Memory B cell (primary cell): ENCODE measurements at regions not wholly inside any gene's neighbourhood (a gene's known extent, or its start where the extent isn't known, plus 50 kb on each side); places are given as distances from the start of the nearest gene placed in this dataset.
A peak's percentile ranks its signal among the peaks of the same experiment; 100 is the strongest.
"Not testable (repeated sequence)": the region's sequence is repeated elsewhere in the genome, so short reads cannot be mapped to it uniquely, and the experiment has no call there.

Experiments
- ATAC-seq: fragments of 150-1000 bp; cut with Tn5 transposase; 2 replicates; pipeline ENCODE4 v1.10.0; 2021; ENCODE audit warnings: low read depth, mild to moderate bottlenecking, moderate library complexity
- DNase-seq, 2 donors: peaks; one replicate each; pipeline ENCODE4 v3.0.0; 2022; ENCODE audit warnings: low spot score in 2 of 2
- H3K27ac Mint-ChIP-seq: one replicate; pipeline ENCODE4 v1.8.0; 2022; ENCODE audit warnings: mild to moderate bottlenecking, moderate library complexity, mixed read lengths
- H3K27me3 Mint-ChIP-seq: one replicate; pipeline ENCODE4 v1.8.0; 2022; ENCODE audit warnings: mixed read lengths
- H3K36me3 Mint-ChIP-seq: one replicate; pipeline ENCODE4 v1.8.0; 2022; ENCODE audit warnings: mild to moderate bottlenecking, mixed read lengths
- H3K4me1 Mint-ChIP-seq: one replicate; pipeline ENCODE4 v1.8.0; 2022; ENCODE audit warnings: mixed read lengths
- H3K4me3 Mint-ChIP-seq: one replicate; pipeline ENCODE4 v1.8.0; 2022; ENCODE audit warnings: mild to moderate bottlenecking, moderate library complexity, mixed read lengths
- H3K9me3 Mint-ChIP-seq: one replicate; pipeline ENCODE4 v1.8.0; 2022; ENCODE audit warnings: mixed read lengths

- ATAC-seq (peak; percentile 92), DNase-seq (peak in 1 of 2 donors; percentile 40)
- H3K27me3 Mint-ChIP-seq, H3K4me3 Mint-ChIP-seq, H3K27ac Mint-ChIP-seq, H3K36me3 Mint-ChIP-seq, H3K9me3 Mint-ChIP-seq: not testable (repeated sequence)
- peaks cover 13% of the 10 kb centered on the region for H3K4me1 Mint-ChIP-seq
Measured at GRCh38 chr14:105981517-105982302, 455.3 kb downstream of the TMEM121 start.

GRCh38 chr14:105982664-105983063, 456.3 kb downstream of the TMEM121 start:
- peaks cover 17% of the 10 kb centered on the region for H3K4me1 Mint-ChIP-seq
- ATAC-seq: no peak
- no peaks in the 10 kb centered on the region for H3K9me3 Mint-ChIP-seq
- H3K27me3 Mint-ChIP-seq: no peaks in the 10 kb centered on the region
- DNase-seq: no peak
- no peak overlapping the region for H3K27ac Mint-ChIP-seq
- H3K4me3 Mint-ChIP-seq: no peak overlapping the region
- no peaks in the 10 kb centered on the region for H3K36me3 Mint-ChIP-seq

DNA sequence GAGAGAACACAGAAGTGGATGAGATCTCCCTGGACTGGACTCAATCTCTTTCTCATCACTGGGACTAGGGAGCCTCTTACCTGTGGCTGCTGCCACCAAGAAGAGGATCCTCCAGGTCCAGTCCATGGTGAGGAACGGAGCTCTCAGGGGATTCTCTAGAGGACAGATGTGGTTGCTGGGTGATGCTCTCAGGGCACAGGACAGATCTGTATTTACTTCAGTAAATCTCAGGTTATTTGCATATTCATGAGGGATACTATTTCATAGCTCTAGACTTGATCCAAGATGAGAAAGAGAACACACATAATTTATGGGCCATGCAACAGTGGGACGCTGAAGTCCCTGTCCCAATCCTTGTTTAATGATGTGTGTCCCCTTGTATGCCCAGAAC, 460.5 kb downstream of the TMEM121 start:
- no peaks in the 10 kb centered on the region for H3K9me3 Mint-ChIP-seq
- peak overlapping the region; percentile 41 for H3K27ac Mint-ChIP-seq
- no peak overlapping the region for H3K4me3 Mint-ChIP-seq
- no peaks in the 10 kb centered on the region for H3K36me3 Mint-ChIP-seq
- H3K4me1 Mint-ChIP-seq: peaks cover 10% of the 10 kb centered on the region
- no peaks in the 10 kb centered on the region for H3K27me3 Mint-ChIP-seq
- DNase-seq (no peak), ATAC-seq (peak; percentile 77)

- H3K4me3 Mint-ChIP-seq: no peak overlapping the region
- H3K27ac Mint-ChIP-seq: peak overlapping the region; percentile 41
- H3K36me3 Mint-ChIP-seq: no peaks in the 10 kb centered on the region
- H3K9me3 Mint-ChIP-seq: no peaks in the 10 kb centered on the region
- ATAC-seq (no peak), DNase-seq (no peak)
- H3K4me1 Mint-ChIP-seq: peaks cover 10% of the 10 kb centered on the region
- no peaks in the 10 kb centered on the region for H3K27me3 Mint-ChIP-seq
Measured at GRCh38 chr14:105987563-105987962, 461.2 kb downstream of the TMEM121 start.

- no peaks in the 10 kb centered on the region for H3K9me3 Mint-ChIP-seq
- H3K36me3 Mint-ChIP-seq: no peaks in the 10 kb centered on the region
- DNase-seq: no peak
- H3K27ac Mint-ChIP-seq: no peak overlapping the region
- H3K4me1 Mint-ChIP-seq: peaks cover 10% of the 10 kb centered on the region
- no peak for ATAC-seq
- no peak overlapping the region for H3K4me3 Mint-ChIP-seq
- H3K27me3 Mint-ChIP-seq: no peaks in the 10 kb centered on the region
Measured at GRCh38 chr14:105989566-105990302, 463.4 kb downstream of the TMEM121 start.

GRCh38 chr14:105991677-105992076, 465.3 kb downstream of the TMEM121 start:
- DNase-seq, H3K27ac Mint-ChIP-seq, H3K9me3 Mint-ChIP-seq, ATAC-seq, H3K4me1 Mint-ChIP-seq, H3K36me3 Mint-ChIP-seq, H3K27me3 Mint-ChIP-seq, H3K4me3 Mint-ChIP-seq: not testable (repeated sequence)

DNA sequence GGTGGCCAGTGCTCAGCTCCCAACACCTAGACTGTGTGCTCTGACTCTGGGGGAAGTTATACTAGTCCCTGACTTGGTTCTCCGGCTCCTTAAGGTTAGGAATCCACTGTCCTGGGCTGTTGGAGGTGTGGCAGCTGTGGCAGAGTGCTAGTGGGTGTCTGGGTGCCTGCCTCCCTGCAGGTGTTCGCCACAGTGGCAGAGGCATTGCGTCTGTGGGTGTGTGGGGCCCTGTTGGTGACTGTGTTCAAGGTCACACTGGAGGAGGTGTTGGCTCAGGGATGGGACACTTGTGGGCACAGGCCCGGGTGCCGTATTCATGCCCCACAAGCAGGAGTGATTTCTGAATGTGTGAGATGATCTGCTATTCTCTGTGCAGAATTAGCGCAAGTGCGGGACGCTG, 467.4 kb downstream of the TMEM121 start:
- no peak overlapping the region for H3K27ac Mint-ChIP-seq
- H3K36me3 Mint-ChIP-seq: no peaks in the 10 kb centered on the region
- no peaks in the 10 kb centered on the region for H3K27me3 Mint-ChIP-seq
- ATAC-seq (no peak), DNase-seq (no peak)
- H3K9me3 Mint-ChIP-seq: no peaks in the 10 kb centered on the region
- H3K4me1 Mint-ChIP-seq: peaks cover 9% of the 10 kb centered on the region
- H3K4me3 Mint-ChIP-seq: no peak overlapping the region

DNA sequence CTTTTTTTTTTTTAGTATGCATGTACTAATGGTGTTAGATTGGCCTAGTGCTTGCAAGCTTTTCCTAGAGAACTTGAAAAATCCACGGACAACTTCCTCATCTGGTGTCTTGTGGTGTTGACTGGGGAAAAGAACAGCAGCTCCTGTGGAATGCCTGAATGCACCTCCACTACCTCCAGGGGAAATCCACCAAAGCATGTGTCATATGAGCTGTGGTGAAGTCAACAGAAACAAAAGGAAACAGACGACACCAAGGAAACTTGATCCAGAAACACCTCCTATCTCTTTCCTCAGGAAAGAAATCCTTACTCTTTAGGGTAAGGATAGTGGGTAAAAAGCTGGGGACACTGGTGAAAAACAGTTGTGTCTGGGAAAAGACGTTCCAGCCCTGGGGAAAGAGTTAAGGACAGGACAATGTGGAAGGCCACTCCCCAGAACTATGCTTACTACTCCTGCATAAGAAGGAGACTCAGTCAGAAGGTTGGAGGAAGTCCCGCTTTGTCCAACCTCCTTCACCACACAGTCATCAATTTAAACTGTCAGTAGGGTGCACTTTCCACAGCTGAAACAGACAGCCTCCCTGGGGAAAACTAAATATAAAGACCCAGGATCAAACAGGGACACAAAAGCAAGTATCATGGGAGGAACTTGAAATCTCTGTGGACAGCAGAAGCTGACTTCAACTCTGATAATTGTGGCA, 468.8 kb downstream of the TMEM121 start:
- not testable (repeated sequence) for DNase-seq, H3K27me3 Mint-ChIP-seq, H3K9me3 Mint-ChIP-seq, H3K36me3 Mint-ChIP-seq, ATAC-seq, H3K27ac Mint-ChIP-seq, H3K4me1 Mint-ChIP-seq, H3K4me3 Mint-ChIP-seq

- not testable (repeated sequence) for ATAC-seq, DNase-seq, H3K27me3 Mint-ChIP-seq, H3K9me3 Mint-ChIP-seq, H3K4me1 Mint-ChIP-seq, H3K36me3 Mint-ChIP-seq
- Mint-ChIP-seq H3K27ac (peak overlapping the region; percentile 9), H3K4me3 (peak overlapping the region; percentile 68)
Measured at GRCh38 chr14:105998597-105998996, 472.2 kb downstream of the TMEM121 start.

- Mint-ChIP-seq H3K4me1 (peaks cover 8% of the 10 kb centered on the region), H3K27me3 (no peaks in the 10 kb centered on the region), H3K36me3 (no peaks in the 10 kb centered on the region), H3K27ac (no peak overlapping the region), H3K4me3 (no peak overlapping the region), H3K9me3 (no peaks in the 10 kb centered on the region)
- DNase-seq: peak; percentile 35 to 48
- peak; percentile 73 for ATAC-seq
Measured at GRCh38 chr14:105999361-106000028, 473.1 kb downstream of the TMEM121 start.

DNA sequence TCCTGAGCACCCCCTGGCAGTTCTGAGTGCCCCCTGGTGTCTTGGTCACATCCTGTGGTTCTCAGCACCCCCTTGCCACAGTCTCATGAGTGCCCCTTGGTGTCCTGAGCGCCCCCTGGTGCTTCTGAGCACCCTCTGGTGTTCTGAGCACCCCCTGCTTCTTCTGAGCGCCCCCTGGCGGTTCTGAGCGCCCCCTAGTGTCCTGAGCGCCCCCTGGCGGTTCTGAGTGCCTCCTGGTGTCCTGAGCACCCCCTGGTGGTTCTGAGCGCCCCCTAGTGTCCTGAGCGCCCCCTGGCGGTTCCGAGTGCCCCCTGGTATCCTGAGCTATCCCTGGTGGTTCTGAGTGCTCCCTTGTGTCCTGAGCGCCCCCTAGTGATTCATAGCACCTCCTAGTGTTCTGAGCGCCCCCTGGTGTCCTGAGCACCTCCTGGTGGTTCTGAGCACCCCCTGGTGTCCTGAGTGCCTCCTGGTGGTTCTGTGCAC, 473.7 kb downstream of the TMEM121 start:
- peak in 1 of 2 donors; percentile 25 for DNase-seq
- ATAC-seq: peak; percentile 23
- not testable (repeated sequence) for H3K4me3 Mint-ChIP-seq, H3K27me3 Mint-ChIP-seq, H3K9me3 Mint-ChIP-seq, H3K4me1 Mint-ChIP-seq, H3K36me3 Mint-ChIP-seq, H3K27ac Mint-ChIP-seq

DNA sequence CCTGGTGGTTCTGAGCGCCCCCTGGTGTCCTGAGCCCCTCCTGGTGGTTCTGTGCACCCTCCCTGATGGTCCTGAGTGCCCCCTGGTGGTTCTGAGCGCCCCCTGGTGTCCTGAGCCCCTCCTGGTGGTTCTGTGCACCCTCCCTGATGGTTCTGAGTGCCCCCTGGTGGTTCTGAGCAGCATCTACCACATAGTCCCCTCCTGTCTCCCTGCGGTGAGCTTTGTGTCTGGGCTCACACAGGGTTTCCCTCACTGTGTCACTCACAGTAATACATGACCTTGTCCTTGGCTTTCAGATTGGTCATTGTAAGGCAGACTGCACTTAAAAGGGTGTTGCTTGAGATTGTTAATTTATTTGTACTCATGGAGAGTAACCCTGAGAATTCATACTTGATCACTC, 474.9 kb downstream of the TMEM121 start:
- ATAC-seq: peak; percentile 22
- DNase-seq, H3K27me3 Mint-ChIP-seq, H3K4me3 Mint-ChIP-seq, H3K36me3 Mint-ChIP-seq, H3K4me1 Mint-ChIP-seq, H3K9me3 Mint-ChIP-seq, H3K27ac Mint-ChIP-seq: not testable (repeated sequence)

DNA sequence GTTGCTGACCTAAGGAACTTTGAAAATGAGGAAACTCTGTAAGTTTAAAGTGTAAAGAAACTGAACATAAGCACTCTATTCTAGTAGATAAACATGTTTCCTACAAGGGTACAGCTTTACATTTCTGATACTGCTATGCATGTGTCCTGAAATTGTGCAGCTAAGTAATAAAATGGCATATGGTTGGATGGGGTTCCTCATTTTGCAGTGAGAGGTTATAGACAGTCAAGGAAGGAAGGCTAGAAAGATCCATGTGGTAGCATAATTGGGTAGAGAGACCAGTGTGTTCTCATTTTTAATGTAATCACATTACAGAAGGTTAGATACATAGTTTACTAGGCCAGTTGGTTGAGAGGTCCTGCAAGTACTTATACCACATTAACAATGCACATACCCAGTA, 477.0 kb downstream of the TMEM121 start:
- Mint-ChIP-seq H3K27ac (no peak overlapping the region), H3K4me3 (no peak overlapping the region), H3K27me3 (no peaks in the 10 kb centered on the region), H3K36me3 (peaks cover 2% of the 10 kb centered on the region), H3K4me1 (peaks cover 7% of the 10 kb centered on the region), H3K9me3 (no peaks in the 10 kb centered on the region)
- DNase-seq (no peak), ATAC-seq (no peak)
